KMS-11 (cell line): ENCODE measurements at regions not wholly inside any gene's neighbourhood (a gene's known extent, or its start where the extent isn't known, plus 50 kb on each side); places are given as distances from the start of the nearest gene placed in this dataset.
A peak's percentile ranks its signal among the peaks of the same experiment; 100 is the strongest.

Source experiments
- H2AFZ ChIP-seq: fragments of 200-600 bp; sonication (generic); 2 replicates; pipeline ENCODE4 v1.6.1; 2016; ENCODE audit warnings: antibody characterized with exemption, mixed run types, low read depth
- H3K27ac ChIP-seq: fragments of 200-600 bp; sonication (generic); 2 replicates; pipeline ENCODE4 v1.6.1; 2016; ENCODE audit warnings: mild to moderate bottlenecking, mixed run types
- H3K27me3 ChIP-seq: fragments of 200-600 bp; sonication (generic); 2 replicates; pipeline ENCODE4 v1.6.1; 2017; ENCODE audit warnings: mild to moderate bottlenecking, low read depth, mixed run types, moderate library complexity; ENCODE audit not compliant: insufficient read depth
- H3K36me3 ChIP-seq: fragments of 200-600 bp; sonication (generic); 2 replicates; pipeline ENCODE4 v1.6.1; 2017; ENCODE audit warnings: mild to moderate bottlenecking, mixed run types; ENCODE audit not compliant: insufficient read depth
- H3K4me1 ChIP-seq: fragments of 200-600 bp; sonication (generic); 2 replicates; pipeline ENCODE4 v1.6.1; 2016; ENCODE audit warnings: mild to moderate bottlenecking, low read depth, mixed run types; ENCODE audit not compliant: poor library complexity, severe bottlenecking
- H3K4me2 ChIP-seq: fragments of 200-600 bp; sonication (generic); 2 replicates; pipeline ENCODE4 v1.7.0; 2016; ENCODE audit warnings: mild to moderate bottlenecking, mixed run types
- H3K4me3 ChIP-seq: fragments of 200-600 bp; sonication (generic); IDR thresholded peaks from 2 replicates; pipeline ENCODE4 v1.6.1; 2017; ENCODE audit warnings: low read depth, low read length, mixed read lengths; ENCODE audit not compliant: insufficient read depth
- H3K79me2 ChIP-seq: fragments of 200-600 bp; sonication (generic); 2 replicates; pipeline ENCODE4 v1.6.1; 2016; ENCODE audit warnings: low read depth, mixed run types; ENCODE audit not compliant: insufficient read depth
- H3K9ac ChIP-seq: fragments of 200-600 bp; sonication (generic); 2 replicates; pipeline ENCODE4 v1.6.1; 2016; ENCODE audit warnings: mild to moderate bottlenecking, mixed run types
- H4K20me1 ChIP-seq: fragments of 200-600 bp; sonication (generic); 2 replicates; pipeline ENCODE4 v1.6.1; 2016; ENCODE audit warnings: mild to moderate bottlenecking, mixed run types; ENCODE audit not compliant: insufficient read depth
- CTCF ChIP-seq: fragments of 200-600 bp; sonication (generic); conservative IDR thresholded peaks from 2 replicates; pipeline ENCODE4 v1.6.1; 2017; ENCODE audit warnings: low read depth, mild to moderate bottlenecking, antibody characterized with exemption, low read length, moderate library complexity, mixed read lengths

- Histone ChIP-seq H3K4me2 (no peak overlapping the region), H3K79me2 (no peaks in the 10 kb centered on the region), H3K27ac (no peak overlapping the region), H3K36me3 (no peaks in the 10 kb centered on the region), H3K4me1 (no peaks in the 10 kb centered on the region), H3K4me3 (no peak overlapping the region), H3K9ac (no peak overlapping the region), H2AFZ (no peak overlapping the region), H4K20me1 (no peaks in the 10 kb centered on the region), H3K27me3 (no peaks in the 10 kb centered on the region)
- no peak for TF ChIP-seq CTCF
These were observed 207.7 kb downstream of the RCHY1 start for GRCh38 chr4:75306506-75306905.

GRCh38 chr4:75302648-75303047 is 211.6 kb downstream of the RCHY1 start:
- Histone ChIP-seq H3K4me2 (no peak overlapping the region), H3K27ac (no peak overlapping the region), H3K4me1 (no peaks in the 10 kb centered on the region), H3K79me2 (no peaks in the 10 kb centered on the region), H3K4me3 (no peak overlapping the region), H3K9ac (no peak overlapping the region), H3K27me3 (no peaks in the 10 kb centered on the region), H3K36me3 (no peaks in the 10 kb centered on the region), H2AFZ (no peak overlapping the region), H4K20me1 (no peaks in the 10 kb centered on the region)
- TF ChIP-seq CTCF: no peak

- Histone ChIP-seq H3K4me1 (peaks cover 11% of the 10 kb centered on the region), H3K27me3 (no peaks in the 10 kb centered on the region), H3K36me3 (no peaks in the 10 kb centered on the region), H3K79me2 (no peaks in the 10 kb centered on the region), H3K4me2 (no peak overlapping the region), H2AFZ (no peak overlapping the region; the same call in 1 of the 2 replicates), H4K20me1 (no peaks in the 10 kb centered on the region), H3K27ac (no peak overlapping the region), H3K4me3 (no peak overlapping the region), H3K9ac (no peak overlapping the region)
- peak; percentile 76 for TF ChIP-seq CTCF
These were observed 224.2 kb downstream of the RCHY1 start for GRCh38 chr4:75289914-75290582.

- H3K27ac ChIP-seq: no peak overlapping the region
- H3K79me2 ChIP-seq: no peaks in the 10 kb centered on the region
- H3K4me1 ChIP-seq: peaks cover 11% of the 10 kb centered on the region
- no peaks in the 10 kb centered on the region for H3K36me3 ChIP-seq
- H3K9ac ChIP-seq: no peak overlapping the region
- no peaks in the 10 kb centered on the region for H4K20me1 ChIP-seq
- H3K27me3 ChIP-seq: no peaks in the 10 kb centered on the region
- no peak overlapping the region for H3K4me3 ChIP-seq
- no peak for TF ChIP-seq CTCF
- no peak overlapping the region for H2AFZ ChIP-seq
- H3K4me2 ChIP-seq: no peak overlapping the region
These were observed 226.3 kb downstream of the RCHY1 start for GRCh38 chr4:75287738-75288517.
